Immature natural killer cell (primary cell): ENCODE measurements at regions not wholly inside any gene's neighbourhood (a gene's known extent, or its start where the extent isn't known, plus 50 kb on each side); places are given as distances from the start of the nearest gene placed in this dataset.

ENCODE experiments used
- DNase-seq, 3 donors: peaks; one replicate each; pipeline ENCODE4 v3.0.0; 2022; ENCODE audit warnings: mixed read lengths in 1 of 3
- H3K27ac Mint-ChIP-seq, 6 donors: one replicate each; pipeline ENCODE4 v1.8.0; 2020; ENCODE audit warnings: mixed read lengths in 6 of 6, mild to moderate bottlenecking in 5 of 6, inconsistent platforms in 4 of 6, moderate library complexity in 3 of 6
- H3K27me3 Mint-ChIP-seq, 3 donors: one replicate each; pipeline ENCODE4 v1.8.0; 2020 to 2021; ENCODE audit warnings: low read depth in 3 of 3, mild to moderate bottlenecking in 3 of 3, mixed read lengths in 3 of 3, moderate library complexity in 3 of 3, inconsistent platforms in 1 of 3
- H3K36me3 Mint-ChIP-seq, 3 donors: one replicate each; pipeline ENCODE4 v1.8.0; 2020; ENCODE audit warnings: mixed read lengths in 3 of 3, inconsistent platforms in 2 of 3, mild to moderate bottlenecking in 2 of 3
- H3K4me1 Mint-ChIP-seq, 2 donors: one replicate each; pipeline ENCODE4 v1.8.0; 2020; ENCODE audit warnings: inconsistent platforms in 2 of 2, mild to moderate bottlenecking in 2 of 2, mixed read lengths in 2 of 2, moderate library complexity in 1 of 2
- H3K4me3 Mint-ChIP-seq, 5 donors: one replicate each; pipeline ENCODE4 v1.8.0; 2020; ENCODE audit warnings: mild to moderate bottlenecking in 5 of 5, mixed read lengths in 5 of 5, inconsistent platforms in 3 of 5, moderate library complexity in 3 of 5
- H3K9me3 Mint-ChIP-seq, 6 donors: one replicate each; pipeline ENCODE4 v1.8.0; 2020; ENCODE audit warnings: mild to moderate bottlenecking in 6 of 6, mixed read lengths in 6 of 6, inconsistent platforms in 4 of 6, moderate library complexity in 3 of 6

DNA sequence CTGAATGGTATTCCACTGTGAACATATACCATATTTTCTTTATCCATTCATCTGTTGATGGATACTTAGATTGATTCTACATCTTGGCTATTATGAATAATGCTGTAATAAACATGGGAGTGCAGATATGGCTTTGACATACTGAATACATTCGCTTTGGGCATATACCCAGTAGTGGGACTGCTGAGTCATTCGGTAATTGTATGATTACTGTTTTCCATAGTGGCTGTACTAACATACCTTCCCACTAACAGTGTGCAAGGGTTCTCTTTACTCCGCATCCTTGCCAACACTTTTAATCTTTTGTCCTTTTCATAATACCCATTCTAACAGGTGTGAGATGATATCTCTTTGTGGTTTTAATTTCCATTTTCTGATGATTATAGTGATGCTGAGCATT lies 98.2 kb upstream of the ESR1 start:
- no peak for DNase-seq
- no peak overlapping the region for H3K4me3 Mint-ChIP-seq
- no peaks in the 10 kb centered on the region for H3K36me3 Mint-ChIP-seq
- H3K9me3 Mint-ChIP-seq, result peaks cover 6 to 16% (median 10%) of the 10 kb centered on the region in 6 donors
- no peak overlapping the region for H3K27ac Mint-ChIP-seq
- peaks cover 0 to 4% (median 3%) of the 10 kb centered on the region in 3 donors for H3K27me3 Mint-ChIP-seq
- no peaks in the 10 kb centered on the region for H3K4me1 Mint-ChIP-seq

DNA sequence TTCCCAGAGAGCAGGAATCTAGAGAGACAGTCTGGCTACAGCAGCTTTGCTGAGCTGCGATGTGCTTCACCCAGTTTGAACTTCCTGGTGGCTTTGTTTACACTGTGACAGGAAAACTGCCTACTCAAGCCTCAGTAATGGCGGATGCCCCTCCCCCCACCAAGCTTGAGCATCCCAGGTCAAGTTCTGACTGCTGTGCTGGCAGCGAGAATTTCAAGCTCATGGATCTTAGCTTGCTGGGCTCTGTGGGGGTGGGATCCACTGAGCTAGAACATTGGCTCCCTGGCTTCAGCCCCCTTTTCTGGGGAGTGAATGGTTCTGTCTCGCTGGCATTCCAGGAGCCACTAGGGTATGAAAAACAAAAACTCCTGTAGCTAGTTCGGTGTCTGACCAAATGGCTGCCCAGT lies 91.0 kb upstream of the ESR1 start:
- Mint-ChIP-seq H3K9me3 (peaks cover 6 to 21% (median 14%) of the 10 kb centered on the region in 6 donors), H3K4me1 (no peaks in the 10 kb centered on the region), H3K4me3 (no peak overlapping the region), H3K27me3 (peaks cover 0 to 6% (median 3%) of the 10 kb centered on the region in 3 donors), H3K27ac (no peak overlapping the region), H3K36me3 (no peaks in the 10 kb centered on the region)
- DNase-seq, result no peak

DNA sequence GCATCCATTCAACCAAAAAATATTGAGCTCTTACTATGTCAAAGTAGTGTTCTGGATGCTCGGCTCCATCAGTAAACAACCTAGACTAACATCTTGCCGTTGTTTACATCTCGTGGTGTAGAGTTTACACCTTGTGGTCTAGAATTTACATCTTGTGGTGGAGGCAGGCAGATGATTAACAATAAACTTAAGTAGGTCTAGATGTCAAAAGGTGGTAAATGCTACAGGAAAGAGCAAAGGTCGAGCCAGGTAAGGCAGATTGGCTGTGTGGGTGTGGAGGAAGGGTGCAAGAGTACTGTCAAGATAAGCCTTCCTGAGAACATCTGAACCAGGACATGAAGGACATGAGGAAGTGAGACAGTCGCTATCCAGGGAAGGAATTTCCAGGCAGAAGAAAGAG lies 88.4 kb upstream of the ESR1 start:
- Mint-ChIP-seq H3K4me1 (no peaks in the 10 kb centered on the region), H3K9me3 (peaks cover 0 to 15% (median 4%) of the 10 kb centered on the region in 6 donors), H3K27me3 (peaks cover 0 to 5% (median 2%) of the 10 kb centered on the region in 3 donors), H3K27ac (no peak overlapping the region), H3K36me3 (no peaks in the 10 kb centered on the region), H3K4me3 (no peak overlapping the region)
- DNase-seq, result no peak

DNA sequence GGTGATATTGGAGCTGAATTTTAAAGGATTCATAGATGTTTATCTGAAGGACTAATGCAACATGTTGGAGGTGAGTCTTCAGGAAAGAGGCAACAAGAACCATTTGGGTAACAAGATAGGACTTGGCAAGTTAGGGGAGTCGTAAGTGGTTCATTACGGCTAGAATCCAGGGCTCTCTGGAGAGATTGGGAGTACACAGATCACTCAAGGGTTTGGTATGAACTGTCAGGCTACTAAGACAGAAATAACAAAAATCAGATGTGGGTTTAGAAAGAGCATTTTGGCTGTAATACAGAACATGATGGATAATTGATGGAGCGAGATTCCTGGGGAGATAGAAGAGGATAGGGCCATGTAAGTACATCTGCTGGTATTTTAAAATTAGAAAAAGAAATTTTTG lies 86.3 kb upstream of the ESR1 start:
- H3K27ac Mint-ChIP-seq, result no peak overlapping the region
- no peaks in the 10 kb centered on the region for H3K9me3 Mint-ChIP-seq
- no peak overlapping the region for H3K4me3 Mint-ChIP-seq
- no peaks in the 10 kb centered on the region for H3K36me3 Mint-ChIP-seq
- no peak for DNase-seq
- H3K27me3 Mint-ChIP-seq, result peaks cover 0 to 8% (median 2%) of the 10 kb centered on the region in 3 donors
- no peaks in the 10 kb centered on the region for H3K4me1 Mint-ChIP-seq

DNA sequence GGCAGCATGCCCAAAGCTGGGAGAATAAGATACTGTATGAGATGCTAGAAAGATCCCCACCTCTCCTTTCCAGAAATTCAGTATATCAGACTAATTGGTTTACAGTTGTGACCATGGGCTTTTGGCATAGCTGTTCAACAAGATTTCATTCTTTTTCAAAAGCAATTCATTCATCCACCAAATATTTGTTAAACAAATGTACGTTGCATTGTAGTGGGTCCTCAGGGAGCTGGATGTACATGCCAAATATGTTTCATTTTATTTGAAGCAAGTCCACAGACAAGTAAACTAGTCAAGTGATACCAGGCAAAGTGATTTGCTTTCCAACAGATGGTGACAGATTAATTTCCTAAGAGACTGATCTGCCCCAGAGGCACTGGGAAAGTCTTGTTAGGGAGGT lies 85.8 kb upstream of the ESR1 start:
- Mint-ChIP-seq H3K36me3 (no peaks in the 10 kb centered on the region), H3K9me3 (no peaks in the 10 kb centered on the region), H3K27me3 (peaks cover 0 to 8% (median 2%) of the 10 kb centered on the region in 3 donors), H3K4me3 (no peak overlapping the region), H3K4me1 (no peaks in the 10 kb centered on the region), H3K27ac (no peak overlapping the region)
- no peak for DNase-seq

DNA sequence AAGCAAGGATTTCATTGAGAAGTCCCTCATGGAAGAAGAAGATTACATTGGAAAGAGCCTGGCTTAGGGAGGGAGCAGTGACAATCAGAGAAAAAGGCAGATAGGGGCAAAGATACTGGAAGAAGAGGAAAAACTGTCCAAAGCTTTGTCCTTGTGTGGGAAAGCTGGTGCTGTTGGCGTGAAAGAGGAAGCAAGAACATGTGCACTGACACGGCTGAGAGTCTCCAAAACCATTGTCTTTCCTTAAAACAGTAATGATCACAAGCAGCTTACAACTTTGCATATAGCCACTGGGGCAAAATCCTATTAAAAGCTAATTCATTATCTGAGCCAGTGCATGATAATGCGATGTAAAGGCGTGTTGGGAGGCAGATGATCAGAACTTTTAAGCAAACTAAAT lies 85.1 kb upstream of the ESR1 start:
- no peak overlapping the region for H3K4me3 Mint-ChIP-seq
- no peaks in the 10 kb centered on the region for H3K36me3 Mint-ChIP-seq
- no peaks in the 10 kb centered on the region for H3K4me1 Mint-ChIP-seq
- no peak overlapping the region for H3K27ac Mint-ChIP-seq
- H3K27me3 Mint-ChIP-seq, result peaks cover 0 to 8% (median 2%) of the 10 kb centered on the region in 3 donors
- no peak for DNase-seq
- H3K9me3 Mint-ChIP-seq, result no peaks in the 10 kb centered on the region

DNA sequence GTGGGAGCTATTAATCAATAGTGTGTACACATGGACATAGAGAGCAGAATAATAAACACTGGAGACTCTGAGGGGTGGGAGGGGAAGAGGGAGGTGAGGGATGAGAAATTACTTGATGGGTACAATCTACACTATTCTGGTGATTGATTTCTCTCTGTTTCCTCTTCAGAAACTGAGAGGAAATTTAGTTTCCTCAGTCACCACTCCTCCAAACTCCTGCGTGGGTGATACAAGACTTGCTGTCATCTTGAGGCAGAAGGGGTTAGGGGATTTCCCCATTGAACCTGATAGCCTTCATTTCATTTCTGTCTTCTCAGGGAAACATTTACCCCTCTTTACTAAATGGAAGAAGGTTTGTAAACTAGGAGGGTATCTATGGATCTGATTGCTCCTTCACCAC lies 84.3 kb upstream of the ESR1 start:
- Mint-ChIP-seq H3K27ac (no peak overlapping the region), H3K4me3 (no peak overlapping the region)

DNA sequence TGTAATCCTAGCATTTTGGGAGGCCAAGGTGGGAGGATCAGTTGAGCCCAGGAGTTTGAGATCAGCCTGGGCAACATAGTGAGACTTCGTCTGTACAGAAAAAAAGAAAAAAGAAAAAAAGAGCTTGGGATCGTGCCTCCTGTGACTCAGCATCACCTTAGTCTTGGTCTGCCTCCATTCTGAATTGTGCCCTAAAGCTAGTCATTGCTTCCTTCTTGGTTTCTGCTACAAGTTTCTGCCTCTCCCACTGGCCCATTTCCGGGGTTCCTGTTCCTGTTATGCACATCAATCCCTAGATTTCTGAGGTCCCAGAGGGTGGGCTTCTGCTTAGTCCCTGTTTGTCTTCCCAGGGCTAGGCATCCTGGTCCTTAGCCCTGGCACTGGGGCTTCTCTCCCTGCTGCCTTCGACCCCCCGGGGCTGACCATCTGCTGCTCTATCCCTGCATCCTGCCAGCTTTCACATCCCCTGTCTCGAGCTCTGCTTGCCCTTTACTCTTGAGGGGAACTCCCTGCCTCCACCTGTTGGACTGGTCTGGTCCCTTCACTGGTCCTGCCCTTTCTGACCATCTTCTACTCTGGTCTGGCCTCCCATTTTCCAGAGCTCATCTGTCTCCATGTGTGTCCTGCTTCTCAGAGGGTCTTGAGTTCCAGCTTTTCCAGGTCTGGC lies 77.5 kb upstream of the ESR1 start:
- H3K27me3 Mint-ChIP-seq, result peaks cover 0 to 5% (median 3%) of the 10 kb centered on the region in 3 donors
- H3K36me3 Mint-ChIP-seq, result no peaks in the 10 kb centered on the region
- H3K4me3 Mint-ChIP-seq, result no peak overlapping the region
- H3K27ac Mint-ChIP-seq, result no peak overlapping the region
- no peaks in the 10 kb centered on the region for H3K4me1 Mint-ChIP-seq
- H3K9me3 Mint-ChIP-seq, result no peaks in the 10 kb centered on the region
- no peak for DNase-seq

More for the DNA sequence above, 84.3 kb upstream of the ESR1 start:
- H3K27me3 Mint-ChIP-seq, result peaks cover 0 to 8% (median 2%) of the 10 kb centered on the region in 3 donors
- no peaks in the 10 kb centered on the region for H3K36me3 Mint-ChIP-seq
- no peaks in the 10 kb centered on the region for H3K4me1 Mint-ChIP-seq
- H3K9me3 Mint-ChIP-seq, result no peaks in the 10 kb centered on the region
- DNase-seq, result no peak

DNA sequence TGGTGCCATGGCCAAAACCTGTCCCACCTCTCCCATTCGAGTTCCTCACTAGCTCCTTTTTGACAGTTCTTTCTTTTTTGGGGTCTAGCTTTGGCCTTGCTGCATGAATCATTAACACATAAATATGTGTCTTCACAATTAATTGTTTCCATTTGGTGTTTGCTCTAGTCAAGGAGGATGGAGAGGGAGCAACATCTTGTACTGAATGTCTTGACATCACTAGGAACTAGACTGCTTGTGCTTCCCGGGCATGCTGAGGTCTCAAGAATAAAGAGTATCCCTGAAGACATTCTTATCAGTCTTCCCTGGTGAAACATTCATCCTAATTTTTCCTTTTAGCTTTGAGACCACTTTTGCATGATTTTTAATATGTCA lies 77.0 kb upstream of the ESR1 start:
- H3K36me3 Mint-ChIP-seq, result no peaks in the 10 kb centered on the region
- no peak overlapping the region for H3K4me3 Mint-ChIP-seq
- H3K27me3 Mint-ChIP-seq, result peaks cover 0 to 5% (median 3%) of the 10 kb centered on the region in 3 donors
- no peaks in the 10 kb centered on the region for H3K9me3 Mint-ChIP-seq
- DNase-seq, result no peak
- no peak overlapping the region for H3K27ac Mint-ChIP-seq
- H3K4me1 Mint-ChIP-seq, result no peaks in the 10 kb centered on the region

DNA sequence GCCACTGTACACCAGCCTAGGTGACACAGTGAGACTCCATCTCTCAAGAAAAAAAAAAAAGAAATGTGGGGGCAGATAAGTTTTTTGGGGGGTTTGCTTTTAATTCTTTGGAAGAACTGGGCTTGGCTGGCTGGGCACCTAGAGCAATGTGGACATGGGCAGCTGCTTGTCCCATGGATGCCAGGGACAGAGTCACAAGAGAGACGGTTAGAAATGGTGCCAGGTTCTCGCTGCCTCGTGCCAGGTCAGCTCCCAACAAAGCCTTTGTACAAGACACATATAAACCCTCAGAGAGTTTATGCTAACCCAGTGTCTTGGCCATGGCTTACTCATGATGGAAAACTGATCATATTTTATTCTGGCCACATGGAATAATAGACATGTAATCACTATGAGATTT lies 76.2 kb upstream of the ESR1 start:
- DNase-seq, result no peak
- H3K36me3 Mint-ChIP-seq, result no peaks in the 10 kb centered on the region
- peaks cover 0 to 7% (median 2%) of the 10 kb centered on the region in 3 donors for H3K27me3 Mint-ChIP-seq
- no peaks in the 10 kb centered on the region for H3K4me1 Mint-ChIP-seq
- no peak overlapping the region for H3K4me3 Mint-ChIP-seq
- H3K9me3 Mint-ChIP-seq, result no peaks in the 10 kb centered on the region
- no peak overlapping the region for H3K27ac Mint-ChIP-seq

DNA sequence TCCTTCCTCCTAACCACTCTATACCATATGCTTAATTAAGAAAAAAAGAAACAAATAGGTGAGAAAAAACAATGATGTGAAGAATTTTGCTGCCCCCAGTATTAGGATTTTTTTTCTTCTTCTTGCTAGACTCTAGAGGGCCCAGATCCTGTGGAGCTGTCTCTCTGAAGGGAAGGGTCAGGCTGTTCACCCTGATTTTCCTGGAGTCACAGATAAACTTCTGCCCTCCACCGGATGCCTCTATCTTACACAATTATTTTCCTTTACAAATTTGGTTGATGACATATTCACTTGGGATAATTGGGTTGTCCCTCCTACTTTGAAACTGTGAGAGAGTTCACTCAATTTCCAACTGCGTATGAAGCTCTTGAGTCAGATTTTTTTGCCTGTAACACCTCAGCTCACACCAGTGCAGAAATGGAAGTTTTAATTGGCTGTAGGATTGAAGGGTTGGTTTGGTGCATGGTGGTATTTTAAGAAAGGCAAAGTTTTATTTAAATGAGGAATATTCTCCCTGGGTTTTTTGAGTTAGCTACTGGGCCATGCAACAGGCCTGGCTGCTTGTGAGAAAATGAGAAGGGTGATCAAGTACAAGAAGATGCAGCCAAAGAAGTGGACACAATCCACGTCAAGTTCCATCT lies 73.7 kb upstream of the ESR1 start:
- peaks cover 0 to 5% (median 2%) of the 10 kb centered on the region in 3 donors for H3K27me3 Mint-ChIP-seq
- no peak overlapping the region for H3K4me3 Mint-ChIP-seq
- no peak overlapping the region for H3K27ac Mint-ChIP-seq

DNA sequence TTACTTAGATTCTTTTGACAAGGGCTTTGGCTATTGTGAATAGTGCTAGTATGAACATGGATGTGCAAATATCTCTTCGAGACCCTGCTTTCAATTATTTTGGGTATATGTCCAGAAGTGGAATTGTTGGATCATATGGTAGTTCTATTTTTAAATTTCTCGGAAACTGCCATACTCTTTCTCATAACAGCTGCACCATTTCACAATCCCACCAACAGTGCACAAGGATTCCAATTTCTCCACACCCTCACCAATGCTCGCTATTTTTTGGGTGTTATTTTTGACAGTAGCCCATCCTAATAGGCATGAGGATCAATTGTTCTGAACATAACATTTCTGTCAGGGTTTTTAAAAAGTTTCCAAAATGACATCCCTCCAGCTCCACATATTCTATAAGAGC lies 69.2 kb upstream of the ESR1 start:
- Mint-ChIP-seq H3K36me3 (no peaks in the 10 kb centered on the region), H3K27me3 (peaks cover 5 to 6% (median 6%) of the 10 kb centered on the region in 3 donors), H3K27ac (no peak overlapping the region), H3K4me1 (no peaks in the 10 kb centered on the region), H3K4me3 (no peak overlapping the region), H3K9me3 (no peaks in the 10 kb centered on the region)
- no peak for DNase-seq

More for the DNA sequence above, 73.7 kb upstream of the ESR1 start:
- H3K9me3 Mint-ChIP-seq, result no peaks in the 10 kb centered on the region
- H3K36me3 Mint-ChIP-seq, result no peaks in the 10 kb centered on the region
- no peak for DNase-seq
- H3K4me1 Mint-ChIP-seq, result no peaks in the 10 kb centered on the region

DNA sequence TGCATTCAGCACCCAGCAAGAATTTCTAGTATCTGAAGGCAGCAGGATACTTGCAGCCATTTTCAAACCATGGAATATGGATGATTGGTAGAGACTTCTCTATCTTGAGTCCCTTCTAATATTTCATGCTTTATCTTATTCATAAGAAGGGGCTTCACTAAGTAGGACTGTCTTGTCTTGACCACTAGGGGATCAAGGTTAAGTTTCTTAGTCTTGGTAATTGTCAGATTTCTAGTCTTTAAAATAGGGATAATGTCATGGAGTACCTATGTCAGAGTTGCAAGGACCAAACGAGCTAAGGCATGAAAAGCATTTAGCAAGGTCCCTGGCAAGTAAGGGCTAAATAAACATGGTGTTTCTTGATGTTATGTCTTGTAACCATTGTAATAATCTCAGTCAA lies 68.5 kb upstream of the ESR1 start:
- H3K4me1 Mint-ChIP-seq, result no peaks in the 10 kb centered on the region
- DNase-seq, result no peak
- no peak overlapping the region for H3K4me3 Mint-ChIP-seq
- H3K27me3 Mint-ChIP-seq, result peaks cover 5 to 6% (median 6%) of the 10 kb centered on the region in 3 donors
- H3K27ac Mint-ChIP-seq, result no peak overlapping the region
- H3K36me3 Mint-ChIP-seq, result no peaks in the 10 kb centered on the region
- H3K9me3 Mint-ChIP-seq, result no peaks in the 10 kb centered on the region

DNA sequence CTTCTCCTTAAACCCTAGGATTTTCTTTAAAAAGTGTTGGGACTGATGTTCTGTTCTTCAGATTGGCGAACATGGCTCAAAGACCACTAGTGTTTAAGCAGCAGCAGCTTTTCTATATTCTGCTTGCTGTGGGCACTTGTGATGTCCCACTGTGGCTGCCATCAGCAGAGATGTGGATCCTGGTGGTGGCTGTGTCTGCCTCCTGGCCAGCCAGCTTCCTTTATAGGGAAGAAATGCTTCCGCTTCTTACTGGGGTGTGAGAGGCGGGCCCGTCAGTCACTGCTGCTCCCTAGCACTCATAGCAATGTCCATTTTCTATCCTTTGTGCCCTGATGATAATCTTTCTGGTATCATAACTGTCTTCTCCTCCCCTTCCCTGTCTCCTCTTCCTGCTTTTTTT lies 66.7 kb upstream of the ESR1 start:
- Mint-ChIP-seq H3K4me3 (no peak overlapping the region), H3K27me3 (peaks cover 4 to 6% (median 4%) of the 10 kb centered on the region in 3 donors), H3K9me3 (no peaks in the 10 kb centered on the region), H3K36me3 (no peaks in the 10 kb centered on the region), H3K4me1 (no peaks in the 10 kb centered on the region), H3K27ac (no peak overlapping the region)
- DNase-seq, result no peak

DNA sequence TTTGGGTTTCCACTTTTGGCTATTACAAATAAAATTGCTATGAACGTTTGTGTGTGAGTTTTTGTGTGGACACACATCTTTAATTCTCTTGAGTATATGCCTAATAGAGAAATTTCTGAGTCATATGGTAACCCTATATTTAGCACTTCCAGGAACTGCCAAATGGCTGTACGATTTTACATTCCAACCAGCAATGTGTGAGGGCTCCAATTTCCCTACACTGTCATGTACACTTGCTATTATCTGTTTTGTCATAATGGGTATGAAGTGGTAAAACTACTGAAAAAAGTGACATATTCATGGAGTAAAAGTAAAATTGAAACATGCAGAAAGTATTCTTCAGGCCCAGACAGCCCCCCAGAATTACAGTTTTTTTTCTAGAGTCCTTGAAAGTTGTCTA lies 59.6 kb upstream of the ESR1 start:
- Mint-ChIP-seq H3K27me3 (peaks cover 0 to 4% (median 2%) of the 10 kb centered on the region in 3 donors), H3K4me3 (no peak overlapping the region), H3K36me3 (no peaks in the 10 kb centered on the region), H3K9me3 (peaks cover 0 to 2% (median 0%) of the 10 kb centered on the region in 6 donors), H3K4me1 (no peaks in the 10 kb centered on the region), H3K27ac (no peak overlapping the region)
- DNase-seq, result no peak
